HFF-Myc (cell line): ENCODE measurements at regions not wholly inside any gene's neighbourhood (a gene's known extent, or its start where the extent isn't known, plus 50 kb on each side); places are given as distances from the start of the nearest gene placed in this dataset.

Source experiments
- DNase-seq: peaks from one replicate; pipeline ENCODE4 v3.0.0-alpha.2; 2011; ENCODE audit warnings: low read depth; ENCODE audit errors: extremely low read depth
- H3K4me3 ChIP-seq: replicated peaks from 2 replicates; pipeline ENCODE4 v1.5.1; 2011; ENCODE audit warnings: low read depth, mild to moderate bottlenecking, control low read depth, low read length
- TF ChIP-seq, protein P1 (sequence below): IDR thresholded peaks from 2 replicates; pipeline ENCODE4 v1.5.1; 2012; ENCODE audit warnings: mild to moderate bottlenecking, low read depth, low read length, control low read depth; ENCODE audit errors: missing control alignments

GRCh38 chr4:11005300-11005699, 320.7 kb upstream of the CLNK start:
- no peak for DNase-seq
- H3K4me3 ChIP-seq = no peak overlapping the region
- TF ChIP-seq, protein P1, sequence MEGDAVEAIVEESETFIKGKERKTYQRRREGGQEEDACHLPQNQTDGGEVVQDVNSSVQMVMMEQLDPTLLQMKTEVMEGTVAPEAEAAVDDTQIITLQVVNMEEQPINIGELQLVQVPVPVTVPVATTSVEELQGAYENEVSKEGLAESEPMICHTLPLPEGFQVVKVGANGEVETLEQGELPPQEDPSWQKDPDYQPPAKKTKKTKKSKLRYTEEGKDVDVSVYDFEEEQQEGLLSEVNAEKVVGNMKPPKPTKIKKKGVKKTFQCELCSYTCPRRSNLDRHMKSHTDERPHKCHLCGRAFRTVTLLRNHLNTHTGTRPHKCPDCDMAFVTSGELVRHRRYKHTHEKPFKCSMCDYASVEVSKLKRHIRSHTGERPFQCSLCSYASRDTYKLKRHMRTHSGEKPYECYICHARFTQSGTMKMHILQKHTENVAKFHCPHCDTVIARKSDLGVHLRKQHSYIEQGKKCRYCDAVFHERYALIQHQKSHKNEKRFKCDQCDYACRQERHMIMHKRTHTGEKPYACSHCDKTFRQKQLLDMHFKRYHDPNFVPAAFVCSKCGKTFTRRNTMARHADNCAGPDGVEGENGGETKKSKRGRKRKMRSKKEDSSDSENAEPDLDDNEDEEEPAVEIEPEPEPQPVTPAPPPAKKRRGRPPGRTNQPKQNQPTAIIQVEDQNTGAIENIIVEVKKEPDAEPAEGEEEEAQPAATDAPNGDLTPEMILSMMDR = no peak

GRCh38 chr4:11004818-11005217, 320.2 kb upstream of the CLNK start:
- TF ChIP-seq, protein P1 = no peak
- no peak overlapping the region for H3K4me3 ChIP-seq
- DNase-seq = no peak

DNA sequence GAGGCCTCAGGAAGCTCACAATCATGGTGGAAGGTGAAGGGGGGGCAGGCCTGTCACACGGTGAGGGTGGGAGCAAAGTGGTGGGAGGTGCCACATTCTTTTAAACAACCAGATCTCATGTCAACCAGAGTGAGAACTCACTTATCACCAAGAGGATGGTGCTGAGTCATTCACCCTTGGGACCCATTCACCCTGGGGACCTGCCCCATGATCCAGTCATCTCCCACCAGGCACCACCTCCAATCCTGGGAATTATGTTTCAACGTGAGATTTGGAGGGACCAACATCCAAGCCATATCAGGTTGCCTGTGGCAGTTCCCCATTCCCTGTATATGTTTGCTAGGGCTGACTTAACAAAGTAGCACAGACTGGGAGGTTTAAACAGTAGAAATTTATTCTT, 318.4 kb upstream of the CLNK start:
- H3K4me3 ChIP-seq = no peak overlapping the region
- TF ChIP-seq, protein P1 = no peak
- DNase-seq = no peak

DNA sequence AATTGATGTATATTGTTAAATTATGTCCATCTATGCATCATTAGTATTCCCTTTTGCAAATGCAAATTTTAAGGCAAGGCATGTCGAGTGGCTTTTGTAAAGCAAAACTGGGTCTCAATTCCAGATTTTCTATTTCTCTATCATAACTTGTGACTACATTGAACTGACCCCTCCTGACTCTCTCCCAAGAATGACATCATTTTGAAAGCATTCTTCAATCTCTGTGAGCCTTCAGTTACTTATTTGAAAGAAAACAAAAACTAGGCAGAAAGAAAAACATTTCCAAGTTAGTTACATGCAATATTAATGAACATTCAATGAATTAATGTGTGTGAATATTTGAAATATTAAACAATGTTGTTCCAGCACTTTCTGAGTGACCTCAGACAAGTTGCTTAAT, 314.3 kb upstream of the CLNK start:
- H3K4me3 ChIP-seq = no peak overlapping the region
- DNase-seq = no peak
- TF ChIP-seq, protein P1 = no peak

GRCh38 chr4:10984815-10985214, 300.2 kb upstream of the CLNK start:
- TF ChIP-seq, protein P1 = no peak
- no peak for DNase-seq
- no peak overlapping the region for H3K4me3 ChIP-seq

GRCh38 chr4:10983885-10984640, 299.5 kb upstream of the CLNK start:
- no peak for DNase-seq

More at GRCh38 chr4:10983885-10984640, 299.5 kb upstream of the CLNK start:
- no peak overlapping the region for H3K4me3 ChIP-seq
- TF ChIP-seq, protein P1 = no peak
